HepG2 (cell line): ENCODE measurements at regions not wholly inside any gene's neighbourhood (a gene's known extent, or its start where the extent isn't known, plus 50 kb on each side); places are given as distances from the start of the nearest gene placed in this dataset.

Experiments
- ATAC-seq: fragments of 200-7000 bp; cut with Tn5 transposase; 3 replicates; pipeline ENCODE4 v1.9.1; 2020; ENCODE audit warnings: mild to moderate bottlenecking, moderate library complexity
- BruUV-seq: library from RNA; stranded (reverse); fragments of 400-500 nt; replicated peaks from 2 replicates; lab custom pipeline; 2021; lab: Mats Ljungman, UMichigan
- CTCF ChIA-PET: fragments of 300-600 bp; formaldehyde crosslinking; extraction: SDS; loops from one replicate; lab custom pipeline; 2021; ENCODE audit warnings: low total read pairs, inconsistent platforms, low intra/inter-chr PET ratio; lab: Yijun Ruan, JAX
- POLR2A ChIA-PET: fragments of 350-600 bp; sonication (Branson Sonifier 250); formaldehyde crosslinking; loops from one replicate; lab custom pipeline; 2020; ENCODE audit warnings: antibody characterized with exemption, inconsistent platforms; lab: Yijun Ruan, JAX
- DNase-seq: peaks from one replicate; pipeline ENCODE4 v3.0.0-alpha.2; 2015; ENCODE audit warnings: low spot score
- FAIRE-seq: peaks from 3 replicates; lab custom pipeline; 2011; peaks lifted over from hg19 to GRCh38; lab: Jason Lieb, UNC
- H2AFZ ChIP-seq: one replicate; pipeline ENCODE4 v1.6.1; 2011; ENCODE audit warnings: low read length, inconsistent platforms
- H3K27ac ChIP-seq: fragments of 300-600 bp; 3 replicates; pipeline ENCODE4 v1.8.0; 2011; ENCODE audit warnings: mixed run types, mild to moderate bottlenecking, mixed read lengths, low read length, inconsistent platforms; ENCODE audit not compliant: insufficient read depth; ENCODE audit errors: extremely low read length
- H3K27me3 ChIP-seq, 2 experiments: fragments of 200-600 bp in 1 of 2; 2 replicates in 1 of 2; 3 replicates in 1 of 2; pipeline versions ENCODE4 v1.6.0 to v1.8.0; 2011; ENCODE audit warnings: low read length in 2 of 2, mild to moderate bottlenecking in 2 of 2, moderate library complexity in 2 of 2, inconsistent platforms in 1 of 2; ENCODE audit not compliant: insufficient read depth in 2 of 2, control insufficient read depth in 1 of 2
- H3K36me3 ChIP-seq, 2 experiments: fragments of 200-600 bp in 1 of 2; replicated peaks in 1 of 2; 2 replicates in 1 of 2; 3 replicates in 1 of 2; pipeline versions ENCODE4 v1.5.1 to v1.8.0; 2011; ENCODE audit warnings: low read length in 2 of 2, inconsistent platforms in 1 of 2; ENCODE audit not compliant: insufficient read depth in 2 of 2, control insufficient read depth in 1 of 2
- H3K4me1 ChIP-seq: 2 replicates; pipeline ENCODE4 v1.5.1; 2012; ENCODE audit warnings: low read length, inconsistent platforms; ENCODE audit not compliant: insufficient read depth
- H3K4me2 ChIP-seq: 2 replicates; pipeline ENCODE4 v1.6.0; 2011; ENCODE audit warnings: low read depth, low read length, inconsistent platforms
- H3K4me3 ChIP-seq, 3 experiments: fragments of 200-600 bp in 1 of 3; sonication (generic), shearing (Covaris generic) in 1 of 3; replicated peaks in 1 of 3; 2 replicates each; pipeline ENCODE4 v1.5.1; 2011 to 2016; ENCODE audit warnings: low read length in 3 of 3, inconsistent platforms in 2 of 3, low read depth in 2 of 3, mild to moderate bottlenecking in 2 of 3, control low read depth in 1 of 3, mixed read lengths in 1 of 3; ENCODE audit not compliant: insufficient read depth in 1 of 3
- H3K79me2 ChIP-seq: one replicate; pipeline ENCODE4 v1.6.1; 2011; ENCODE audit warnings: low read length, inconsistent platforms; ENCODE audit not compliant: insufficient read depth
- H3K9ac ChIP-seq: 2 replicates; pipeline ENCODE4 v1.6.0; 2011; ENCODE audit warnings: mild to moderate bottlenecking, low read depth, low read length, inconsistent platforms; ENCODE audit not compliant: insufficient read depth
- H3K9me3 ChIP-seq: 2 replicates; pipeline ENCODE4 v1.5.1; 2012; ENCODE audit warnings: mild to moderate bottlenecking, low read length
- H4K20me1 ChIP-seq: 2 replicates; pipeline ENCODE4 v1.6.0; 2011; ENCODE audit warnings: inconsistent platforms, mild to moderate bottlenecking, low read length, moderate library complexity; ENCODE audit not compliant: insufficient read depth
- BRD4 ChIP-seq: sonication (generic); formaldehyde crosslinking; IDR thresholded peaks from 2 replicates; pipeline ENCODE4 v1.4.0; 2020; ENCODE audit warnings: missing genetic modification reagents
- CENPX ChIP-seq: sonication (generic); formaldehyde crosslinking; IDR thresholded peaks from 2 replicates; pipeline ENCODE4 v1.9.0; 2021; ENCODE audit warnings: mild to moderate bottlenecking, missing genetic modification reagents, moderate library complexity
- IRF2 ChIP-seq: IDR thresholded peaks from 2 replicates; pipeline ENCODE4 v1.6.1; 2018; ENCODE audit warnings: missing genetic modification reagents, missing compliant biosample characterization
- POGK ChIP-seq: sonication (generic); formaldehyde crosslinking; conservative IDR thresholded peaks from 2 replicates; pipeline ENCODE4 v1.8.0; 2022; ENCODE audit warnings: mild to moderate bottlenecking, moderate library complexity, missing genetic modification reagents
- ZBTB33 ChIP-seq: sonication (generic); formaldehyde crosslinking; IDR thresholded peaks from 2 replicates; pipeline ENCODE4 v1.4.0; 2020; ENCODE audit warnings: missing genetic modification reagents
- ZNF264 ChIP-seq: sonication (generic); formaldehyde crosslinking; IDR thresholded peaks from 2 replicates; pipeline ENCODE4 v1.4.0; 2020; ENCODE audit warnings: missing genetic modification reagents
- WGBS: methylation state at CpG from one replicate; pipeline ENCODE4 v1.1.6; 2017; ENCODE audit warnings: low lambda C conversion rate; 5-methylcytosine and 5-hydroxymethylcytosine counted together
- in situ Hi-C: cut with HindIII; loops from 2 replicates; pipeline ENCODE4 v1.10.0; 2017; ENCODE audit warnings: low pct_unique_long_range_greater_than_20kb; ENCODE audit not compliant: extremely low pct_ligation_motif_present
- intact Hi-C: fragments of 100-400 bp; cut with micrococcal nuclease; formaldehyde crosslinking; loops from one replicate; pipeline ENCODE4 v1.10.0; 2022; ENCODE audit not compliant: unreplicated experiment
- TF ChIP-seq, protein P1 (sequence below): sonication (generic); formaldehyde crosslinking; IDR thresholded peaks from 2 replicates; pipeline ENCODE4 v1.4.0; 2020; ENCODE audit warnings: missing genetic modification reagents, borderline replicate concordance

- Histone ChIP-seq H3K79me2 (no peaks in the 10 kb centered on the region), H3K9ac (no peak overlapping the region), H2AFZ (no peak overlapping the region), H3K27me3 (peaks cover 0 to 4% of the 10 kb centered on the region in 2 experiments; a peak in 1 of 5 replicates), H3K4me3 (no peak overlapping the region), H3K4me2 (no peak overlapping the region)
- DNase-seq, result no peak
- no TSS peak for BruUV-seq
- CTCF ChIA-PET, result no interaction called here
- no peak for FAIRE-seq
- ATAC-seq, result no peak
- no peak for TF ChIP-seq CENPX
- TF ChIP-seq ZBTB33 (CRISPR knock-in tag), result no peak
- TF ChIP-seq ZNF264 (CRISPR knock-in tag), result no peak
- TF ChIP-seq POGK (CRISPR knock-in tag), result no peak
- TF ChIP-seq, protein P1, sequence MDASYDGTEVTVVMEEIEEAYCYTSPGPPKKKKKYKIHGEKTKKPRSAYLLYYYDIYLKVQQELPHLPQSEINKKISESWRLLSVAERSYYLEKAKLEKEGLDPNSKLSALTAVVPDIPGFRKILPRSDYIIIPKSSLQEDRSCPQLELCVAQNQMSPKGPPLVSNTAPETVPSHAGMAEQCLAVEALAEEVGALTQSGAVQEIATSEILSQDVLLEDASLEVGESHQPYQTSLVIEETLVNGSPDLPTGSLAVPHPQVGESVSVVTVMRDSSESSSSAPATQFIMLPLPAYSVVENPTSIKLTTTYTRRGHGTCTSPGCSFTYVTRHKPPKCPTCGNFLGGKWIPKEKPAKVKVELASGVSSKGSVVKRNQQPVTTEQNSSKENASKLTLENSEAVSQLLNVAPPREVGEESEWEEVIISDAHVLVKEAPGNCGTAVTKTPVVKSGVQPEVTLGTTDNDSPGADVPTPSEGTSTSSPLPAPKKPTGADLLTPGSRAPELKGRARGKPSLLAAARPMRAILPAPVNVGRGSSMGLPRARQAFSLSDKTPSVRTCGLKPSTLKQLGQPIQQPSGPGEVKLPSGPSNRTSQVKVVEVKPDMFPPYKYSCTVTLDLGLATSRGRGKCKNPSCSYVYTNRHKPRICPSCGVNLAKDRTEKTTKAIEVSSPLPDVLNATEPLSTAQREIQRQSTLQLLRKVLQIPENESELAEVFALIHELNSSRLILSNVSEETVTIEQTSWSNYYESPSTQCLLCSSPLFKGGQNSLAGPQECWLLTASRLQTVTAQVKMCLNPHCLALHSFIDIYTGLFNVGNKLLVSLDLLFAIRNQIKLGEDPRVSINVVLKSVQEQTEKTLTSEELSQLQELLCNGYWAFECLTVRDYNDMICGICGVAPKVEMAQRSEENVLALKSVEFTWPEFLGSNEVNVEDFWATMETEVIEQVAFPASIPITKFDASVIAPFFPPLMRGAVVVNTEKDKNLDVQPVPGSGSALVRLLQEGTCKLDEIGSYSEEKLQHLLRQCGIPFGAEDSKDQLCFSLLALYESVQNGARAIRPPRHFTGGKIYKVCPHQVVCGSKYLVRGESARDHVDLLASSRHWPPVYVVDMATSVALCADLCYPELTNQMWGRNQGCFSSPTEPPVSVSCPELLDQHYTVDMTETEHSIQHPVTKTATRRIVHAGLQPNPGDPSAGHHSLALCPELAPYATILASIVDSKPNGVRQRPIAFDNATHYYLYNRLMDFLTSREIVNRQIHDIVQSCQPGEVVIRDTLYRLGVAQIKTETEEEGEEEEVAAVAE (CRISPR knock-in tag), result no peak
- TF ChIP-seq IRF2 (CRISPR knock-in tag), result no peak
- no peak for TF ChIP-seq BRD4
- TF ChIP-seq, all 625 proteins: peak for 0
- in situ Hi-C loops (no loop called here), intact Hi-C loops (no loop called here)
- 0% methylated on average over 7 of the region's 7 CpGs for WGBS
- H3K27ac ChIP-seq, result no peak overlapping the region
- POLR2A ChIA-PET, result no interaction called here
- H3K4me1 ChIP-seq, result no peaks in the 10 kb centered on the region
- no peaks in the 10 kb centered on the region for H3K36me3 ChIP-seq
- no peaks in the 10 kb centered on the region for H3K9me3 ChIP-seq
- no peaks in the 10 kb centered on the region for H4K20me1 ChIP-seq
These were observed 192.5 kb upstream of the DAPK1 start for GRCh38 chr9:87305151-87305550.
